PC-3 (cell line): ENCODE measurements at regions not wholly inside any gene's neighbourhood (a gene's known extent, or its start where the extent isn't known, plus 50 kb on each side); places are given as distances from the start of the nearest gene placed in this dataset.

Experiments
- ATAC-seq: fragments of 200-7000 bp; cut with Tn5 transposase; 2 replicates; pipeline ENCODE4 v1.9.1; 2020; ENCODE audit warnings: mild to moderate bottlenecking, moderate library complexity
- BruUV-seq: library from RNA; stranded (reverse); fragments of 400-500 nt; replicated peaks from 2 replicates; lab custom pipeline; 2021; lab: Mats Ljungman, UMichigan
- CTCF ChIA-PET: fragments of 300-600 bp; sonication (Branson Sonifier 250); formaldehyde crosslinking; loops from one replicate; lab custom pipeline; 2022; ENCODE audit warnings: antibody characterized with exemption; lab: Charles Lee
- POLR2A ChIA-PET: fragments of 300-600 bp; sonication (Branson Sonifier 250); formaldehyde crosslinking; loops from one replicate; lab custom pipeline; 2022; ENCODE audit warnings: antibody characterized with exemption; ENCODE audit not compliant: unreplicated experiment; lab: Charles Lee
- DNase-seq: peaks from one replicate; pipeline ENCODE4 v3.0.0-alpha.2; 2015
- H2AFZ ChIP-seq: fragments of 300-600 bp; sonication (generic); 2 replicates; pipeline ENCODE4 v1.6.0; 2016; ENCODE audit warnings: antibody characterized with exemption, low read length
- H3F3A ChIP-seq: fragments of 300-600 bp; sonication (generic); one replicate; pipeline ENCODE4 v1.6.0; 2017; ENCODE audit warnings: antibody characterized with exemption, low read length, control low read depth, mild to moderate bottlenecking; ENCODE audit not compliant: unreplicated experiment
- H3K27ac ChIP-seq: fragments of 300-600 bp; sonication (generic); 2 replicates; pipeline ENCODE4 v1.5.1; 2016; ENCODE audit warnings: mild to moderate bottlenecking, low read length
- H3K27me3 ChIP-seq: fragments of 300-600 bp; sonication (generic); 2 replicates; pipeline ENCODE4 v1.6.1; 2016; ENCODE audit warnings: low read length, mixed read lengths
- H3K36me3 ChIP-seq: fragments of 300-600 bp; sonication (generic); 2 replicates; pipeline ENCODE4 v1.6.1; 2016; ENCODE audit warnings: low read depth, mixed run types, low read length, mixed read lengths
- H3K4me1 ChIP-seq: fragments of 300-600 bp; sonication (generic); 2 replicates; pipeline ENCODE4 v1.5.1; 2016; ENCODE audit warnings: low read length; ENCODE audit not compliant: insufficient read depth
- H3K4me2 ChIP-seq: fragments of 300-600 bp; sonication (generic); 2 replicates; pipeline ENCODE4 v1.6.0; 2016; ENCODE audit warnings: low read length
- H3K4me3 ChIP-seq: fragments of 300-600 bp; sonication (generic); 2 replicates; pipeline ENCODE4 v1.5.1; 2016; ENCODE audit warnings: mild to moderate bottlenecking, low read length, mixed read lengths
- H3K79me2 ChIP-seq: fragments of 300-600 bp; sonication (generic); 2 replicates; pipeline ENCODE4 v1.6.1; 2017; ENCODE audit warnings: low read length, mixed read lengths
- H3K9ac ChIP-seq: fragments of 300-600 bp; sonication (generic); 2 replicates; pipeline ENCODE4 v1.6.0; 2016; ENCODE audit warnings: mild to moderate bottlenecking, low read length
- H3K9me2 ChIP-seq: fragments of 300-600 bp; sonication (generic); replicated peaks from 2 replicates; pipeline ENCODE4 v1.6.1; 2016; ENCODE audit warnings: mixed run types, low read length, mixed read lengths
- H3K9me3 ChIP-seq: fragments of 300-600 bp; sonication (generic); 2 replicates; pipeline ENCODE4 v1.6.1; 2016; ENCODE audit warnings: low read length, mixed read lengths
- H4K20me1 ChIP-seq: fragments of 300-600 bp; sonication (generic); 2 replicates; pipeline ENCODE4 v1.6.1; 2016; ENCODE audit warnings: low read length, mixed read lengths
- EZH2 ChIP-seq: fragments of 300-600 bp; sonication (generic); IDR thresholded peaks from one replicate; pipeline ENCODE4 v1.6.1; 2017; ENCODE audit warnings: antibody characterized with exemption, mild to moderate bottlenecking, low read length; ENCODE audit not compliant: unreplicated experiment
- EZH2phosphoT487 ChIP-seq: fragments of 300-600 bp; sonication (generic); IDR thresholded peaks from 2 replicates; pipeline ENCODE4 v1.6.1; 2018; ENCODE audit warnings: mild to moderate bottlenecking, antibody characterized with exemption, low read length, borderline replicate concordance
- intact Hi-C: fragments of 100-400 bp; cut with micrococcal nuclease; formaldehyde crosslinking; loops from 2 replicates; pipeline ENCODE4 v1.9.0; 2023
- TF ChIP-seq, protein P1 (sequence below): fragments of 300-600 bp; sonication (generic); conservative IDR thresholded peaks from 2 replicates; pipeline ENCODE4 v1.5.1; 2017; ENCODE audit warnings: antibody characterized with exemption, low read depth, mild to moderate bottlenecking, low read length

DNA sequence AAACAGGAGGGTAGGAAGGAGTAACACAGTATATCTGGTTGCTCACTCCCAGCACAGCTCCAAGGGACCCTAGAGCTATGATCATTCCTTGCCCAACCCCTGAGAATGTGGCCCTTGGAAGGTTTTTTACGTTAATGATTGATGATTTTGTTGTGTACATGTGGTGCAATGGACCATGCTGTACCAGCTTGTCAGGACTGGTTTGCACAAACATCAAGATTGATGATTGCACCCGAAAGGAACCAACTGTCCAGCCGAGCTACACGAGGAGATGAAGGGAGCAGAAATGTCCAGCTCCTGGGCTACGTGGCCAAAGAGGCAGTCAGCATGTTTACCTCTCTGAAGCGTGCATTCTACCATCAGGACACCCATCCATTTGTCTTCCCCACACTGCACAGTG is 83.2 kb upstream of the USP9X start:
- Histone ChIP-seq H3K9ac (no peak overlapping the region), H3K9me3 (no peaks in the 10 kb centered on the region), H3K27me3 (no peaks in the 10 kb centered on the region), H2AFZ (no peak overlapping the region), H3K4me1 (no peaks in the 10 kb centered on the region), H4K20me1 (no peaks in the 10 kb centered on the region), H3K4me2 (no peak overlapping the region), H3K9me2 (no peaks in the 10 kb centered on the region), H3K4me3 (no peak overlapping the region), H3K36me3 (no peaks in the 10 kb centered on the region), H3F3A (no peaks in the 10 kb centered on the region), H3K79me2 (no peaks in the 10 kb centered on the region), H3K27ac (no peak overlapping the region)
- TF ChIP-seq, protein P1, sequence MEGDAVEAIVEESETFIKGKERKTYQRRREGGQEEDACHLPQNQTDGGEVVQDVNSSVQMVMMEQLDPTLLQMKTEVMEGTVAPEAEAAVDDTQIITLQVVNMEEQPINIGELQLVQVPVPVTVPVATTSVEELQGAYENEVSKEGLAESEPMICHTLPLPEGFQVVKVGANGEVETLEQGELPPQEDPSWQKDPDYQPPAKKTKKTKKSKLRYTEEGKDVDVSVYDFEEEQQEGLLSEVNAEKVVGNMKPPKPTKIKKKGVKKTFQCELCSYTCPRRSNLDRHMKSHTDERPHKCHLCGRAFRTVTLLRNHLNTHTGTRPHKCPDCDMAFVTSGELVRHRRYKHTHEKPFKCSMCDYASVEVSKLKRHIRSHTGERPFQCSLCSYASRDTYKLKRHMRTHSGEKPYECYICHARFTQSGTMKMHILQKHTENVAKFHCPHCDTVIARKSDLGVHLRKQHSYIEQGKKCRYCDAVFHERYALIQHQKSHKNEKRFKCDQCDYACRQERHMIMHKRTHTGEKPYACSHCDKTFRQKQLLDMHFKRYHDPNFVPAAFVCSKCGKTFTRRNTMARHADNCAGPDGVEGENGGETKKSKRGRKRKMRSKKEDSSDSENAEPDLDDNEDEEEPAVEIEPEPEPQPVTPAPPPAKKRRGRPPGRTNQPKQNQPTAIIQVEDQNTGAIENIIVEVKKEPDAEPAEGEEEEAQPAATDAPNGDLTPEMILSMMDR: no peak
- TF ChIP-seq EZH2 (no peak), EZH2phosphoT487 (no peak)
- no TSS peak for BruUV-seq
- POLR2A ChIA-PET: no interaction called here
- DNase-seq (no peak), ATAC-seq (no peak)
- intact Hi-C loops: no loop called here
- CTCF ChIA-PET: interaction anchor here (0.5 kb wide), 1 partner anchor 351 kb away, joined by 3 read pairs; no protein-coding TSS in a partner anchor

DNA sequence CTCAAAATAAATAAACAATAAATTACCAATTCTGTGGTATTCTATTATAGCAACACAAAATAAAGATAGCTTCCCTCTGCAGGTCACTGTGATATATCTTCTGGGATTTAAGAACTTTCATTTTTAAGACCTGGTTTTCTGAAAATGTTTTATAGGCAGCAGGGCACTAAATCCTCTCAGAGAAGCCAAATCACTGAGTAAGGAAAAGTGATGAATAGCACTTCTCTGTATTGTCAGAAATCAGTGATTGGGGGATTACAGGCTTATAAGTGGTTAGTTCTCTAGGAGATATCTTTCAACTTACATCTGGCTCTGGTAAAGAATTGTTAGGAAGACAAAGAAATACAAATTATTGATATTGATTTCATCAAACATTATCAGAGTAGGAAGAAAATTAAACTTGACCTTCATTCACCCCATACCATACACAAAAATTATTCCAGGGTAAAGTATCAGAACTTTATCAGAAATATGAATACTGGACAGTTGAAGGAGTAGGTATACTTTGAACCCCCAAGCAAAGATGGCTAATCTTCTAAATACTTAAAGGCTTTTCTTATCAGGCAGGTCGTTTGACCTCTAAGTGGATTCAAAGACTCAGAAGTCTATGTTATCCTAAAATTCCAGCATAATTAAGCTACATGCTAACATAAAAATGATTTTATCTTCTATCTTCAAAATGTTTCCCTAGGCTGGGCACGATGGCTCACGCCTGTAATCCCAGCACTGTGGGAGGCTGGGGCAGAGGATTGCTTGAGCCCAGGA is 81.6 kb upstream of the USP9X start:
- H3K9me3 ChIP-seq: no peaks in the 10 kb centered on the region
- H3K27me3 ChIP-seq: no peaks in the 10 kb centered on the region
- H4K20me1 ChIP-seq: no peaks in the 10 kb centered on the region
- H3K79me2 ChIP-seq: no peaks in the 10 kb centered on the region
- intact Hi-C loops: no loop called here
- ATAC-seq (no peak), DNase-seq (no peak)
- ChIA-PET CTCF (interaction anchor here (0.7 kb wide), 1 partner anchor 352 kb away, joined by 3 read pairs; no protein-coding TSS in a partner anchor), POLR2A (no interaction called here)
- no peak overlapping the region for H2AFZ ChIP-seq
- no peaks in the 10 kb centered on the region for H3F3A ChIP-seq
- TF ChIP-seq EZH2 (no peak), EZH2phosphoT487 (no peak)
- TF ChIP-seq, protein P1: no peak
- no peaks in the 10 kb centered on the region for H3K4me1 ChIP-seq
- no TSS peak for BruUV-seq
- no peak overlapping the region for H3K27ac ChIP-seq
- H3K4me2 ChIP-seq: no peak overlapping the region
- no peak overlapping the region for H3K4me3 ChIP-seq
- no peaks in the 10 kb centered on the region for H3K9me2 ChIP-seq
- no peaks in the 10 kb centered on the region for H3K36me3 ChIP-seq
- H3K9ac ChIP-seq: no peak overlapping the region

DNA sequence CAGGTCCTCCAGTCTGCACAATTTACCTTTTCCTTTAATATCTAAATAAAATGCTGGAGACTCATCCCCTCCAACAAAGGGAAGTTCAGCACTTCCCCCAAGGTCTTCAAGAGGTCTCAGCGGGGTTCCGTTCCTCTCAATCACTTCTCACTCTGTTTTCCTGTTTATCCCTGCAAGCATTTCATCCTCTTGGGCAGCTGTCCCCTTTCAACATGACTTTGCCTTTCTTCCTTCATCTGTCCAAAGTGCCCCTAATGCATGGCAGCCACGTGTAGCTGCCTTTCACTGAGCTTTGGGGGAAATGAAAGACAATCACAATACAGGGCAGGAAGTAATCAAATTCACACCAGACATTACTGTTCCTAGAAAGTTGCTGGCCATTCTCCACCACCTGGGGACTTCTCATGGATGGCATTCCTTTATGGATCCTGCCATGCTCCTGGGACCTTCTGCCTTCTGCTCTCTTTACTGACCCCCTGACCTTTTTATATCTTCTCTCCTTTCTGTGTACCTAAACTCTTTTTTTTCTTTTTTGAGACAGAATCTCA is 79.7 kb upstream of the USP9X start:
- intact Hi-C loops: no loop called here
- H3K4me2 ChIP-seq: no peak overlapping the region
- ChIA-PET POLR2A (no interaction called here), CTCF (no interaction called here)
- H4K20me1 ChIP-seq: no peaks in the 10 kb centered on the region
- ATAC-seq (no peak), DNase-seq (no peak)
- TF ChIP-seq, protein P1: no peak
- TF ChIP-seq EZH2phosphoT487: no peak
- no peak for TF ChIP-seq EZH2
- no peaks in the 10 kb centered on the region for H3F3A ChIP-seq
- no peak overlapping the region for H3K4me3 ChIP-seq
- peaks cover 7% of the 10 kb centered on the region for H3K4me1 ChIP-seq
- H3K9me3 ChIP-seq: no peaks in the 10 kb centered on the region
- no peaks in the 10 kb centered on the region for H3K9me2 ChIP-seq
- H3K9ac ChIP-seq: no peak overlapping the region
- H3K27ac ChIP-seq: no peak overlapping the region
- H2AFZ ChIP-seq: no peak overlapping the region
- no peaks in the 10 kb centered on the region for H3K27me3 ChIP-seq
- no peaks in the 10 kb centered on the region for H3K79me2 ChIP-seq
- no TSS peak for BruUV-seq
- no peaks in the 10 kb centered on the region for H3K36me3 ChIP-seq
